ENCODE measurements at regions not wholly inside any gene's neighbourhood (a gene's known extent, or its start where the extent isn't known, plus 50 kb on each side); places are given as distances from the start of the nearest gene placed in this dataset.

DNA sequence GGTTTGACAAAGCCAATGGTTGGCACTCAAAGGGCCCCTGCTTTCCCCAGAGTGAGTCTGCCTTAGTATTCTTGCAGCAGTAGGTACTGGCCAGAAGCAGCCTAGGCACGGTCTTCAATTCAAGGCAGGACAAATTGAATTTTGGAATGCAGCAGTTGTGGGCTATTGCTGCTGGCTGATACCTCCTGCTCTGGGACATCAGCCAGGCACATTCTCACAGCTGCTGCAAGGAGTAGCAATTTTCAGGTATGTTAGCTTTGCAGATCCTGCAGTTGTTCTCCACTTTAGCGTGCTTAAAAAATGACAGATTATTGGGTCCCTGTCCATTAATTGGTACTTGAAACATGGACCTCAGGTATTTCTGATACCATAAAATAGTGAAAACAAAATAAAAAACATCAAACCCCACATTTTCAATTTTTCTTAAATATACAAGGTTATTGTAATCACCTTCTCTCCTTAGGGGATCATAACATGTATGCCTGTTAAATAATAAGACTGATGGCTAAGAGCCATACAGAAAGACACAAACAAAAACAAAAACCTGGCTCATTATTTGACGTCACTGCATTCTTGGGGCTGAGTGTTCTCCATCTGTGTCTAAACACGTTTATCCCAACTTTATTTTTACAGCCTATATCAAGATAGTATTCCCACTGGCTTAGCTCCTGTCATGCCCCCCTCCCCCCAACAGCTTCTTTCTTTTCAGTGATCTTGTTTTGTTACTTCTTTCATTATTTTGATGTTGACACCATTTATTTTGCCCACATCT, 85.1 kb upstream of the CARD18 start:
- Histone ChIP-seq H2AFZ (ENCODE audit: low read length) (no peak overlapping the region), H3K36me3 (ENCODE audit: insufficient read depth, low read length) (no peaks in the 10 kb centered on the region), H3K4me3 (ENCODE audit: low read depth, low read length, poor library complexity, severe bottlenecking) (no peak overlapping the region), H3K27ac (ENCODE audit: low read depth, low read length, poor library complexity, severe bottlenecking) (no peak overlapping the region), H3K79me2 (ENCODE audit: insufficient read depth, low read depth, low read length) (no peaks in the 10 kb centered on the region), H3K9me2 (ENCODE audit: insufficient read depth, low read length) (no peaks in the 10 kb centered on the region), H3K4me2 (ENCODE audit: low read length) (no peak overlapping the region), H3K9me3 (ENCODE audit: low read length) (no peaks in the 10 kb centered on the region), H4K20me1 (ENCODE audit: insufficient read depth, low read length) (no peaks in the 10 kb centered on the region), H3K4me1 (ENCODE audit: insufficient read depth, low read length, poor library complexity, severe bottlenecking) (no peaks in the 10 kb centered on the region)
- no peak for TF ChIP-seq EZH2phosphoT487 (IDR thresholded peaks at IDR 0.05; ENCODE audit: borderline replicate concordance, low read depth, low read length)
- TF ChIP-seq, protein P1, sequence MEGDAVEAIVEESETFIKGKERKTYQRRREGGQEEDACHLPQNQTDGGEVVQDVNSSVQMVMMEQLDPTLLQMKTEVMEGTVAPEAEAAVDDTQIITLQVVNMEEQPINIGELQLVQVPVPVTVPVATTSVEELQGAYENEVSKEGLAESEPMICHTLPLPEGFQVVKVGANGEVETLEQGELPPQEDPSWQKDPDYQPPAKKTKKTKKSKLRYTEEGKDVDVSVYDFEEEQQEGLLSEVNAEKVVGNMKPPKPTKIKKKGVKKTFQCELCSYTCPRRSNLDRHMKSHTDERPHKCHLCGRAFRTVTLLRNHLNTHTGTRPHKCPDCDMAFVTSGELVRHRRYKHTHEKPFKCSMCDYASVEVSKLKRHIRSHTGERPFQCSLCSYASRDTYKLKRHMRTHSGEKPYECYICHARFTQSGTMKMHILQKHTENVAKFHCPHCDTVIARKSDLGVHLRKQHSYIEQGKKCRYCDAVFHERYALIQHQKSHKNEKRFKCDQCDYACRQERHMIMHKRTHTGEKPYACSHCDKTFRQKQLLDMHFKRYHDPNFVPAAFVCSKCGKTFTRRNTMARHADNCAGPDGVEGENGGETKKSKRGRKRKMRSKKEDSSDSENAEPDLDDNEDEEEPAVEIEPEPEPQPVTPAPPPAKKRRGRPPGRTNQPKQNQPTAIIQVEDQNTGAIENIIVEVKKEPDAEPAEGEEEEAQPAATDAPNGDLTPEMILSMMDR (conservative IDR thresholded peaks at IDR 0.05; ENCODE audit: low read length) = no peak
- ChIA-PET CTCF (ENCODE audit: unreplicated experiment) (no interaction called here), POLR2A (no interaction called here)
- intact Hi-C loops (cut with micrococcal nuclease; ENCODE audit: unreplicated experiment) = no loop called here
- DNase-seq (ENCODE audit: low spot score) = no peak
- no TSS peak for BruUV-seq (replicated peaks)

DNA sequence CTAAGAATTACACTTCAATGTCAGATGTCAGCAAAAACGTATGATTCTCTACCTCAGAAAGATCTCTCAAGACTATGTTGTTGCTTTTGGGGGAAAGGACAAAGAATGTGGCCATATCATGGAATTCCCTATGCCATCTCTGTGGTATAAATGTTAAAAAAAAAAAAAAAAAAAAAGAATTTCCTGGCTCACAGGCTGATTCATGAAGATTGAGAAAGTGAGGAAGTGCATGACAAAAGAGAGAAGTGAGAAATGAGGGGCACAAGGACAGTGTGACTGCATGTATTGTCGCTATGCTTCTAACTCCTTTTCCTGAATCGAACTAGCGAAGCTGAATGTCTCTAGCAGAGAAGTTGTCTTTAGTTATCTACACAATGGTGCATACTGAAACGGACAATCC, 80.6 kb upstream of the CARD18 start:
- H3K27ac ChIP-seq (ENCODE audit: low read depth, low read length, poor library complexity, severe bottlenecking) = no peak overlapping the region
- ChIA-PET CTCF (ENCODE audit: unreplicated experiment) (no interaction called here), POLR2A (interaction anchor here (0.7 kb wide), 2 partner anchors 128 to 530 kb away, joined by 4 to 6 read pairs; no protein-coding TSS in a partner anchor)
- no peak for DNase-seq (ENCODE audit: low spot score)
- no peaks in the 10 kb centered on the region for H3K4me1 ChIP-seq (ENCODE audit: insufficient read depth, low read length, poor library complexity, severe bottlenecking)
- TF ChIP-seq, protein P1 (conservative IDR thresholded peaks at IDR 0.05; ENCODE audit: low read length) = no peak
- TF ChIP-seq EZH2phosphoT487 (IDR thresholded peaks at IDR 0.05; ENCODE audit: borderline replicate concordance, low read depth, low read length) = no peak
- H3K4me2 ChIP-seq (ENCODE audit: low read length) = no peak overlapping the region
- H3K9me2 ChIP-seq (ENCODE audit: insufficient read depth, low read length) = no peaks in the 10 kb centered on the region
- no peak overlapping the region for H2AFZ ChIP-seq (ENCODE audit: low read length)
- no peaks in the 10 kb centered on the region for H4K20me1 ChIP-seq (ENCODE audit: insufficient read depth, low read length)
- no peak overlapping the region for H3K4me3 ChIP-seq (ENCODE audit: low read depth, low read length, poor library complexity, severe bottlenecking)
- intact Hi-C loops (cut with micrococcal nuclease; ENCODE audit: unreplicated experiment) = no loop called here
- no TSS peak for BruUV-seq (replicated peaks)
- no peaks in the 10 kb centered on the region for H3K36me3 ChIP-seq (ENCODE audit: insufficient read depth, low read length)
- no peaks in the 10 kb centered on the region for H3K9me3 ChIP-seq (ENCODE audit: low read length)
- H3K79me2 ChIP-seq (ENCODE audit: insufficient read depth, low read depth, low read length) = no peaks in the 10 kb centered on the region

DNA sequence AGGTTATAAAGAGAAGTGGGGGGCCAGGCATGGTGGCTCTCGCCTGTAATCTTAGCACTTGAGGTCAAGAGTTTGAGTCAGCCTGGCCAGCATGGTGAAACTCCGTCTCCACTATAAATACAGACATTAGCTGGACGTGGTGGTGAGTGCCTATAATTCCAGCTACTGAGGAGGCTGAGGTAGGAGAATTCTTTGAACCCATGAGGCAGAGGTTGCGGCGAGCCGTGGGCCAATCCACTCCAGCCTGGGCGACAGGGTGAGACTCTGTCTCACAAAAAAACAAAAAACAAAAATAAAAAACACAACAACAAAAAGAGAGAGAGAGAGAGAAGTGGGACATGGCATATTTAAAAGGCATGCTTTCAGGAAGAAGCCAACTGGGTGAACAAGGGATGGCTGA, 80.1 kb upstream of the CARD18 start:
- TF ChIP-seq, protein P1 (conservative IDR thresholded peaks at IDR 0.05; ENCODE audit: low read length) = no peak
- no peak for TF ChIP-seq EZH2phosphoT487 (IDR thresholded peaks at IDR 0.05; ENCODE audit: borderline replicate concordance, low read depth, low read length)
- Histone ChIP-seq H4K20me1 (ENCODE audit: insufficient read depth, low read length) (no peaks in the 10 kb centered on the region), H3K79me2 (ENCODE audit: insufficient read depth, low read depth, low read length) (no peaks in the 10 kb centered on the region), H3K9me2 (ENCODE audit: insufficient read depth, low read length) (no peaks in the 10 kb centered on the region), H3K27ac (ENCODE audit: low read depth, low read length, poor library complexity, severe bottlenecking) (no peak overlapping the region), H3K4me2 (ENCODE audit: low read length) (no peak overlapping the region), H3K4me3 (ENCODE audit: low read depth, low read length, poor library complexity, severe bottlenecking) (no peak overlapping the region), H2AFZ (ENCODE audit: low read length) (no peak overlapping the region), H3K4me1 (ENCODE audit: insufficient read depth, low read length, poor library complexity, severe bottlenecking) (no peaks in the 10 kb centered on the region), H3K9me3 (ENCODE audit: low read length) (no peaks in the 10 kb centered on the region), H3K36me3 (ENCODE audit: insufficient read depth, low read length) (no peaks in the 10 kb centered on the region)
- ChIA-PET CTCF (ENCODE audit: unreplicated experiment) (no interaction called here), POLR2A (interaction anchor here (0.6 kb wide), 1 partner anchor 8 kb away, joined by 3 read pairs; no protein-coding TSS in a partner anchor)
- intact Hi-C loops (cut with micrococcal nuclease; ENCODE audit: unreplicated experiment) = no loop called here
- no TSS peak for BruUV-seq (replicated peaks)
- no peak for DNase-seq (ENCODE audit: low spot score)

Data from OCI-LY7 (cell line).